Sigmoid colon (tissue), 4 donors: ENCODE measurements at regions not wholly inside any gene's neighbourhood (a gene's known extent, or its start where the extent isn't known, plus 50 kb on each side); places are given as distances from the start of the nearest gene placed in this dataset.

Experiments
- CTCF ChIP-seq, 4 experiments: fragments of 450-650 bp in 3 of 4; fragments of 200-600 bp in 1 of 4; IDR thresholded peaks; one replicate each; pipeline ENCODE4 v1.5.1; 2016 to 2019; ENCODE audit warnings: antibody characterized with exemption in 4 of 4, mild to moderate bottlenecking in 3 of 4, moderate library complexity in 2 of 4
- EP300 ChIP-seq, 4 donors: sonication (generic); formaldehyde crosslinking; IDR thresholded peaks; one replicate each; pipeline ENCODE4 v1.6.1; 2017; ENCODE audit warnings: antibody characterized with exemption in 4 of 4
- POLR2A ChIP-seq, 2 donors: fragments of 450-650 bp; IDR thresholded peaks; one replicate each; pipeline ENCODE4 v1.6.1; 2016; ENCODE audit warnings: antibody characterized with exemption in 2 of 2, mild to moderate bottlenecking in 2 of 2, moderate library complexity in 2 of 2
- POLR2AphosphoS5 ChIP-seq, 4 donors: sonication (generic); formaldehyde crosslinking; IDR thresholded peaks; one replicate each; pipeline ENCODE4 v1.6.1; 2017; ENCODE audit warnings: antibody characterized with exemption in 4 of 4

- TF ChIP-seq POLR2A (IDR thresholded peaks at IDR 0.05): no peak
- no peak for TF ChIP-seq POLR2AphosphoS5 (IDR thresholded peaks at IDR 0.05)
- no peak for TF ChIP-seq CTCF (IDR thresholded peaks at IDR 0.05)
- no peak for TF ChIP-seq EP300 (IDR thresholded peaks at IDR 0.05)
These were observed 637.8 kb upstream of the EEF2KMT start for GRCh38 chr16:5735444-5735843.
